ENCODE measurements at regions not wholly inside any gene's neighbourhood (a gene's known extent, or its start where the extent isn't known, plus 50 kb on each side); places are given as distances from the start of the nearest gene placed in this dataset.
A peak's percentile ranks its signal among the peaks of the same experiment; 100 is the strongest.

DNA sequence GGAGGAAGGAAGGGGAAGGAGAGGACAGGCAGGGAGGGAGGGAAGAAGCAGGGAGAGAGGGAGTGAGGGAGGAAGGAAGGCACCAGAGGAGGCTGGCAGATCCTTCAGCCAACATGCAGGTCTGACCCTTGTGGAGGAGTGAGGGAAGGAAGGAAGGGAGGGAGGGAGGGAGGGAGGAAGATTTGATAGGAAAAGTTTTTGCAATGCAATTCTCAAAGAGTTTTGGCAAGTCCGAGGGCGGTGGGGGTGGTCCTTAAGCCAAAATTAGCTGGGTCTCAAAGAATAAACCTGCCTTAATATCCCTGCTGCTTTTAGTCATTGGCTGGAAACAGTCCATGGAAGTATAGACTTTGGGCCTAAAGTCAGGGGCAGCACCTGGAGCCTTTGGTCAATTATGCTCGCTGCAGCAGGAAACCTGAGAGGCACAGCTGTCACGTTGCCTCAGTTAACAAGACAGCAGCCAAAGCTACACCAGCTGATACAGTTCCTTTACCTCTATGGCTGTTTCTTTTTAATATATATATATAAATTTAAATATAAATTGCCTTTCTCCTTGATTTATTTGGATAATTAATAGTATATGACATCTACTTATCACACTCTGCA, 115.7 kb upstream of the RALGAPA2 start:
- Histone ChIP-seq H3K36me3 (ENCODE audit: control insufficient read depth in 2 of 2, extremely low read depth in 1 of 2, insufficient read depth in 1 of 2, low read length in 1 of 2) (no peaks in the 10 kb centered on the region), H3K4me1 (ENCODE audit: control insufficient read depth in 1 of 2, extremely low read depth in 1 of 2, insufficient read depth in 2 of 2, low read length in 2 of 2) (no peaks in the 10 kb centered on the region), H3K27me3 (replicated peaks in 1 of 2; ENCODE audit: control insufficient read depth in 2 of 2, extremely low read depth in 1 of 2, insufficient read depth in 2 of 2, low read length in 1 of 2) (peaks cover 0 to 28% of the 10 kb centered on the region in 2 experiments), H3K9me3 (no peaks in the 10 kb centered on the region), H3K27ac (ENCODE audit: low read length) (no peak overlapping the region), H3K4me3 (ENCODE audit: control insufficient read depth in 1 of 2, extremely low read depth in 1 of 2, low read length in 1 of 2) (no peak overlapping the region)
- Mint-ChIP-seq H3K9me3 (no peaks in the 10 kb centered on the region), H3K4me3 (no peak overlapping the region), H3K36me3 (no peaks in the 10 kb centered on the region), H3K27ac (no peak overlapping the region), H3K27me3 (peaks cover 25 to 31% of the 10 kb centered on the region in 2 donors), H3K4me1 (peaks cover 2 to 5% (median 2%) of the 10 kb centered on the region in 3 donors)
- ATAC-seq (replicated peaks in 1 of 4), result no peak
- CTCF ChIA-PET, result no interaction called here
- DNase-seq, result no peak
- 89% methylated on average over 2 of the region's 4 CpGs for WGBS (ENCODE audit: insufficient coverage)
- POLR2A ChIA-PET, result no interaction called here

DNA sequence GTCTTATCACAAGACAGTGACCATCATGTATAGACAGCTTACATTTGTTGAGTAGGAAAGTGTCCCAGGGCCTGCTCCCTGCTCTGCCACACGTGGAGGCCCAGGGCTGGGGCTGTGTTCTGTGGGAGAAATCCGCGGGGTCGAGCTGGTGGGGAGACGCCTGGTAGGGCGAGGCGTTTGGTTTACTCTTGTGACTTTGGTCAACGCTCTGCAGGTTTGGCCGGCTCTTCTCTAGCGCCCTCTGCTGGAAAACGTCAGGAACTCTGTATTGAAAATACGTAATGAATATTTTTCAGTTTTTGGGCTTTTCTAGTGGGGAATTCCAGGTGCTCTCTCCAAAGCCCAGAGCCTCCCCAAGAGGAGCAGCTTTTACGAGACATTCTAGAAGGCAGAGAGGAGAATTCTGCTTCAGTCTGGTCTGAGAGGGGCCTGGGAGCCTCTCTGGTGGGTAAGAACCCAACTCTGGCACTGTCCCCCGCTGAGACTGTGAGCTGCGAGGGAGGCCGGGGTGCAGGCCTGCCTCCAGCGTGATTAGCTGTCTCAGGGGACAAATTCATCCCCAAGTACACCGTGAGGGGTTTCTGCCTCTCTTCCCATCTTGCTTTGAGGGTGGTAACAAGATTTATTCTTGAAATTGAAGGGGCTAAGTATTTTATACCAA, 112.6 kb upstream of the RALGAPA2 start:
- peaks cover 0 to 28% of the 10 kb centered on the region in 2 experiments for H3K27me3 ChIP-seq (replicated peaks in 1 of 2; ENCODE audit: control insufficient read depth in 2 of 2, extremely low read depth in 1 of 2, insufficient read depth in 2 of 2, low read length in 1 of 2)
- DNase-seq (peak in 29 of 35 experiments; percentile 3 to 66 (median 30)), ATAC-seq (replicated peaks in 1 of 4) (peak in 2 of 4 experiments; percentile 36 to 58)
- H3K9me3 Mint-ChIP-seq, result no peaks in the 10 kb centered on the region
- no peaks in the 10 kb centered on the region for H3K36me3 Mint-ChIP-seq
- no peaks in the 10 kb centered on the region for H3K4me1 ChIP-seq (ENCODE audit: control insufficient read depth in 1 of 2, extremely low read depth in 1 of 2, insufficient read depth in 2 of 2, low read length in 2 of 2)
- no peaks in the 10 kb centered on the region for H3K9me3 ChIP-seq
- H3K27ac Mint-ChIP-seq, result no peak overlapping the region
- 14% methylated on average over 13 of the region's 18 CpGs for WGBS (ENCODE audit: insufficient coverage)
- H3K4me3 Mint-ChIP-seq, result no peak overlapping the region
- H3K4me3 ChIP-seq (ENCODE audit: control insufficient read depth in 1 of 2, extremely low read depth in 1 of 2, low read length in 1 of 2), result no peak overlapping the region
- ChIA-PET CTCF (interaction anchor here in 1 of 2 donors (0.8 kb wide), 1 partner anchor 114 kb away, joined by 3 read pairs; no protein-coding TSS in a partner anchor), POLR2A (no interaction called here)
- H3K4me1 Mint-ChIP-seq, result peaks cover 2 to 5% (median 2%) of the 10 kb centered on the region in 3 donors
- H3K36me3 ChIP-seq (ENCODE audit: control insufficient read depth in 2 of 2, extremely low read depth in 1 of 2, insufficient read depth in 1 of 2, low read length in 1 of 2), result no peaks in the 10 kb centered on the region
- no peak overlapping the region for H3K27ac ChIP-seq (ENCODE audit: low read length)
- peaks cover 28 to 32% of the 10 kb centered on the region in 2 donors for H3K27me3 Mint-ChIP-seq

DNA sequence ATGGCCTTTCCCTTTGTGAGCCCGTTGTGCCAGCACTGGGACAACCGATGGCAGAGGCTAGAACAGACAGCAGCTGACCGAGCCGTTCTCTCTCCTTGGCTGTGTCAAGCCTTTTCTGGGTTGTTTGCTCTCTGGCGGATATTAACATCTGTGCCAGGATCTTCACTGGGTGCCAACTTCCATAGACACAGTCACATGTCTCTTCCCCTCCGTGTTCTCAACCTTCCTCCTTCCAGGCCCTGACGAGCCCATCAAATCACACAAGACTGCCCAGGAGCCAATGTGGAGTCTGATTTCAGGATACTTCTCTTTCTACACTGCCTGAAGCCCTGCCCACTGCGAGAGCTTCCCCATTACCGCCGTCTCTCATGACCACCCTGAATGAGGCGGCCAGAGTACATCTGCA, 111.0 kb upstream of the RALGAPA2 start:
- 82% methylated on average over 11 of the region's 11 CpGs for WGBS (ENCODE audit: insufficient coverage)
- ATAC-seq (replicated peaks in 1 of 4), result no peak
- Histone ChIP-seq H3K4me3 (ENCODE audit: control insufficient read depth in 1 of 2, extremely low read depth in 1 of 2, low read length in 1 of 2) (no peak overlapping the region), H3K4me1 (ENCODE audit: control insufficient read depth in 1 of 2, extremely low read depth in 1 of 2, insufficient read depth in 2 of 2, low read length in 2 of 2) (no peaks in the 10 kb centered on the region), H3K27me3 (replicated peaks in 1 of 2; ENCODE audit: control insufficient read depth in 2 of 2, extremely low read depth in 1 of 2, insufficient read depth in 2 of 2, low read length in 1 of 2) (peaks cover 0 to 28% of the 10 kb centered on the region in 2 experiments), H3K36me3 (ENCODE audit: control insufficient read depth in 2 of 2, extremely low read depth in 1 of 2, insufficient read depth in 1 of 2, low read length in 1 of 2) (no peaks in the 10 kb centered on the region), H3K27ac (ENCODE audit: low read length) (no peak overlapping the region), H3K9me3 (no peaks in the 10 kb centered on the region)
- no peak overlapping the region for H3K27ac Mint-ChIP-seq
- POLR2A ChIA-PET, result no interaction called here
- CTCF ChIA-PET, result interaction anchor here (0.6 to 0.9 kb wide), 2 partner anchors 157 to 232 kb away, joined by 3 to 10 read pairs; no protein-coding TSS in a partner anchor
- no peak overlapping the region for H3K4me3 Mint-ChIP-seq
- peaks cover 25 to 32% of the 10 kb centered on the region in 2 donors for H3K27me3 Mint-ChIP-seq
- H3K9me3 Mint-ChIP-seq, result no peaks in the 10 kb centered on the region
- peaks cover 2 to 5% (median 2%) of the 10 kb centered on the region in 3 donors for H3K4me1 Mint-ChIP-seq
- H3K36me3 Mint-ChIP-seq, result no peaks in the 10 kb centered on the region
- DNase-seq, result no peak

DNA sequence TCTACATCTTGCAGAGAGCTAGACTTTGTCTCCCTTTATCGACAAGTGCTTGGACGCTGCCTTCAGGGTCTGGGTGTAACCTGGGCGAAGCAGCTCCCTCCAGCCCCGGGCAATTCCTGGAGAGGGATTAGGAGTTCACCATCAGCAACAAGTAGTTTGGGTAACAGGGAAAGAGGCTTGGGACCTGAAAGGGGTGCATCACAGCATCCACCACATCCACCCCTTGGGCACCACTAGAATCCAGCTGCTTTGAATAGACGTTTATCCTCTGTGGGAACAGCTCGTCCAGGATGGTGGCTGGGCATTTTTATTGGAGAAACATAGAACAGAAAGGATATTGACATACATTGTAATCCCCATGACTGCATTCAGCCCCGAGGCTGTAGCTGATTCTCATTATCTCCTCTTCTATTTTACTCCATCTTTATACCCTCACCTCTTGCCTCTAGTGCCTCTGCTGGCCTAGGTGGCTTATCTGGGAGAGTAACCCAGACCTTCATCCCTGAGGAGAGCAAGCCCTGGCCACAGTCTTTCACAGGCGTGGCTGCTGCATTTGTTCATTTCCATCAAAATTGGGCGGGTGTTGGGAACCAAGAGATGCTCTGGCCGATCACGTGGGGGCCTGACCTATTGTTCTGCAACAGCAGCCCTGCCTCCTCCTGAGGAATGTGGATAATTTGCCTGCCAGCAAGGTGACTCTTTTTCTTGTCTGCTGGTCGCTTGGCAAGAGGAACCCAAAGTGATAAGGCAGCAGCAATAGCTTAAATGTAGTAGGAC, 109.2 kb upstream of the RALGAPA2 start:
- no peak for DNase-seq
- Mint-ChIP-seq H3K27ac (no peak overlapping the region), H3K4me1 (peaks cover 2 to 5% (median 2%) of the 10 kb centered on the region in 3 donors), H3K36me3 (no peaks in the 10 kb centered on the region), H3K9me3 (no peaks in the 10 kb centered on the region), H3K4me3 (no peak overlapping the region), H3K27me3 (peaks cover 23 to 29% of the 10 kb centered on the region in 2 donors)
- ChIA-PET POLR2A (no interaction called here), CTCF (interaction anchor here in 1 of 2 donors (0.6 kb wide), 1 partner anchor 50 kb away, joined by 5 read pairs; no protein-coding TSS in a partner anchor)
- no peak overlapping the region for H3K27ac ChIP-seq (ENCODE audit: low read length)
- H3K4me1 ChIP-seq (ENCODE audit: control insufficient read depth in 1 of 2, extremely low read depth in 1 of 2, insufficient read depth in 2 of 2, low read length in 2 of 2), result no peaks in the 10 kb centered on the region
- no peaks in the 10 kb centered on the region for H3K9me3 ChIP-seq
- no peak for ATAC-seq (replicated peaks in 1 of 4)
- H3K4me3 ChIP-seq (ENCODE audit: control insufficient read depth in 1 of 2, extremely low read depth in 1 of 2, low read length in 1 of 2), result no peak overlapping the region
- H3K27me3 ChIP-seq (replicated peaks in 1 of 2; ENCODE audit: control insufficient read depth in 2 of 2, extremely low read depth in 1 of 2, insufficient read depth in 2 of 2, low read length in 1 of 2), result peaks cover 0 to 20% of the 10 kb centered on the region in 2 experiments
- no peaks in the 10 kb centered on the region for H3K36me3 ChIP-seq (ENCODE audit: control insufficient read depth in 2 of 2, extremely low read depth in 1 of 2, insufficient read depth in 1 of 2, low read length in 1 of 2)
- WGBS (ENCODE audit: insufficient coverage), result 82% methylated on average over 6 of the region's 12 CpGs

DNA sequence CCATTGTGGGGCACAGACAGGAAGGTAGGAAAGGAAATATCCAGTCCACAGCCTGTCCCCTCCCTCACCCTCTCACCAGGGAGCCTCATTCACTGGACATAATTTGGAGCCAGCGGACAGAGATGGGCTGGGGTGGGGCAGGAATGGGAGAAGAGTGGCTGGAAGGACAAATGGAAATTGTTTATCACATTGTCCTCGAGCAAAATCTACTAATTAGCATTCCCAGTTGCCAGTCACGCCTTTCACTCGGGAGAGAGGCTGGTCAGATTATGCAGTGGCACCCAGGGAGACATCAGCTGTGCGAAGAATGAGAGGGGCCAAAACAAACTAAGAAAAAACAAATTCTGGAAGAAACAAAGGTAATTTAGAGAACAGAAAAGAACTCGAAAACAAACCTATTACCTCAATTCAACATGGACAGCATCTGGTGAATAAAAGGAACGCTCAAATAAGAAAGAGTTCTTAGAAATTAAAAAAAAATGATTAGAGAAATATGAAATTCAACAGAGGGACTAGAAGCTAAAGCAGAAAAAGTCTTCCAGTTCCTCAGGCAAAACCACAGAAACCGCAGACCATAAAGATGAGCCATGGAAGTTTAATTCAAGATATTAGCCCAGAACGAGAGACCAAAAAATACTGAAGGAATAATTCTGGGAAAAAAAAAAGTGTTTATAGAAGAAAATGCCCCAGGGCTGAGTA, 108.5 kb upstream of the RALGAPA2 start:
- Histone ChIP-seq H3K27me3 (replicated peaks in 1 of 2; ENCODE audit: control insufficient read depth in 2 of 2, extremely low read depth in 1 of 2, insufficient read depth in 2 of 2, low read length in 1 of 2) (peaks cover 0 to 20% of the 10 kb centered on the region in 2 experiments), H3K27ac (ENCODE audit: low read length) (no peak overlapping the region), H3K9me3 (no peaks in the 10 kb centered on the region), H3K36me3 (ENCODE audit: control insufficient read depth in 2 of 2, extremely low read depth in 1 of 2, insufficient read depth in 1 of 2, low read length in 1 of 2) (no peaks in the 10 kb centered on the region), H3K4me1 (ENCODE audit: control insufficient read depth in 1 of 2, extremely low read depth in 1 of 2, insufficient read depth in 2 of 2, low read length in 2 of 2) (no peaks in the 10 kb centered on the region), H3K4me3 (ENCODE audit: control insufficient read depth in 1 of 2, extremely low read depth in 1 of 2, low read length in 1 of 2) (no peak overlapping the region)
- H3K27me3 Mint-ChIP-seq, result peaks cover 20 to 22% of the 10 kb centered on the region in 2 donors
- no peak overlapping the region for H3K27ac Mint-ChIP-seq
- H3K9me3 Mint-ChIP-seq, result no peaks in the 10 kb centered on the region
- ATAC-seq (replicated peaks in 1 of 4) (no peak), DNase-seq (no peak)
- H3K36me3 Mint-ChIP-seq, result no peaks in the 10 kb centered on the region
- CTCF ChIA-PET, result interaction anchor here in 1 of 2 donors (0.6 kb wide), 1 partner anchor 50 kb away, joined by 5 read pairs; no protein-coding TSS in a partner anchor
- no peak overlapping the region for H3K4me3 Mint-ChIP-seq
- 51% methylated on average over 3 of the region's 9 CpGs for WGBS (ENCODE audit: insufficient coverage)
- POLR2A ChIA-PET, result no interaction called here
- H3K4me1 Mint-ChIP-seq, result peaks cover 2 to 5% (median 2%) of the 10 kb centered on the region in 3 donors

DNA sequence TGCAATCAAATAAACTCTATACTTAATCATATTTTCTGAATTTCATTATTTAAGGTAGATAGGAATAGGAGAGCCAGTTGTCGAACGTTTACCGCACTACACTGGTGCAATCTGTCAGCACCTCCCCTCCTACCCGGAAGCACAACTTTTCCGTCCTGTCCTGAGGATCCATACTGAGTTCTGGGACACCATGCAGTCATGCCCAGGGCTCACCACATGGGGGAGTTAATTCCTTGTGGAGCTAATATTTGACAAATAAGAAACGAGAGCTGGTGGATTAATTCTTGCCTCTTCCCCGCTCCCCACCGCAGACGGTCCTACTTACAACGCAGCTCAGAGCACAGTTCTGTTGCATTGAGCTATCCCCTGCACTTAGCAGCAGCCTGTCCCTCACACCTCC, 107.7 kb upstream of the RALGAPA2 start:
- H3K27ac ChIP-seq (ENCODE audit: low read length), result no peak overlapping the region
- Mint-ChIP-seq H3K4me1 (peaks cover 2 to 5% (median 2%) of the 10 kb centered on the region in 3 donors), H3K27me3 (peaks cover 17 to 21% of the 10 kb centered on the region in 2 donors), H3K4me3 (no peak overlapping the region), H3K36me3 (no peaks in the 10 kb centered on the region), H3K27ac (no peak overlapping the region), H3K9me3 (no peaks in the 10 kb centered on the region)
- no peaks in the 10 kb centered on the region for H3K4me1 ChIP-seq (ENCODE audit: control insufficient read depth in 1 of 2, extremely low read depth in 1 of 2, insufficient read depth in 2 of 2, low read length in 2 of 2)
- no peak overlapping the region for H3K4me3 ChIP-seq (ENCODE audit: control insufficient read depth in 1 of 2, extremely low read depth in 1 of 2, low read length in 1 of 2)
- ATAC-seq (replicated peaks in 1 of 4), result no peak
- DNase-seq, result no peak
- peaks cover 0 to 20% of the 10 kb centered on the region in 2 experiments for H3K27me3 ChIP-seq (replicated peaks in 1 of 2; ENCODE audit: control insufficient read depth in 2 of 2, extremely low read depth in 1 of 2, insufficient read depth in 2 of 2, low read length in 1 of 2)
- WGBS (ENCODE audit: insufficient coverage), result 76% methylated on average over 5 of the region's 10 CpGs
- ChIA-PET CTCF (no interaction called here), POLR2A (no interaction called here)
- no peaks in the 10 kb centered on the region for H3K36me3 ChIP-seq (ENCODE audit: control insufficient read depth in 2 of 2, extremely low read depth in 1 of 2, insufficient read depth in 1 of 2, low read length in 1 of 2)
- no peaks in the 10 kb centered on the region for H3K9me3 ChIP-seq

Data from T-cell (primary cell).